ENCODE measurements at regions not wholly inside any gene's neighbourhood (a gene's known extent, or its start where the extent isn't known, plus 50 kb on each side); places are given as distances from the start of the nearest gene placed in this dataset.

- TF ChIP-seq CTCF (IDR thresholded peaks at IDR 0.05), result no peak
These were observed 358.2 kb downstream of the MTRR start for GRCh38 chr5:8227112-8227511.

- TF ChIP-seq CTCF (IDR thresholded peaks at IDR 0.05), result no peak
These were observed 360.6 kb downstream of the MTRR start for GRCh38 chr5:8229551-8229950.

- TF ChIP-seq CTCF (IDR thresholded peaks at IDR 0.05), result no peak
These were observed 361.9 kb downstream of the MTRR start for GRCh38 chr5:8230868-8231267.

GRCh38 chr5:8233479-8233878 lies 364.5 kb downstream of the MTRR start:
- no peak for TF ChIP-seq CTCF (IDR thresholded peaks at IDR 0.05)

GRCh38 chr5:8234179-8234770 lies 365.3 kb downstream of the MTRR start:
- TF ChIP-seq CTCF (IDR thresholded peaks at IDR 0.05), result no peak

GRCh38 chr5:8238080-8238479 lies 369.1 kb downstream of the MTRR start:
- no peak for TF ChIP-seq CTCF (IDR thresholded peaks at IDR 0.05)

- no peak for TF ChIP-seq CTCF (IDR thresholded peaks at IDR 0.05)
These were observed 370.2 kb downstream of the MTRR start for GRCh38 chr5:8239198-8239597.

- no peak for TF ChIP-seq CTCF (IDR thresholded peaks at IDR 0.05)
These were observed 370.7 kb downstream of the MTRR start for GRCh38 chr5:8239646-8240045.

All from LNCAP (cell line).